Adrenal gland (tissue), 5 donors: ENCODE measurements at regions not wholly inside any gene's neighbourhood (a gene's known extent, or its start where the extent isn't known, plus 50 kb on each side); places are given as distances from the start of the nearest gene placed in this dataset.

Experiments
- POLR2A ChIP-seq, 2 donors: fragments of 450-650 bp; IDR thresholded peaks; one replicate each; pipeline ENCODE4 v1.6.1; 2017; ENCODE audit warnings: antibody characterized with exemption in 2 of 2, mild to moderate bottlenecking in 2 of 2, moderate library complexity in 1 of 2
- TF ChIP-seq, protein P1 (sequence below), 6 experiments: fragments of 450-650 bp in 4 of 6; fragments of 200-600 bp in 2 of 6; sonication (generic) in 1 of 6; IDR thresholded peaks; 1 replicate in 5 of 6; 2 replicates in 1 of 6; pipeline versions ENCODE4 v1.5.1 to v1.8.0; 2016 to 2021; ENCODE audit warnings: antibody characterized with exemption in 6 of 6, mild to moderate bottlenecking in 2 of 6, moderate library complexity in 1 of 6
- donor health status: DM: no; HTN: no; CAD: no.

DNA sequence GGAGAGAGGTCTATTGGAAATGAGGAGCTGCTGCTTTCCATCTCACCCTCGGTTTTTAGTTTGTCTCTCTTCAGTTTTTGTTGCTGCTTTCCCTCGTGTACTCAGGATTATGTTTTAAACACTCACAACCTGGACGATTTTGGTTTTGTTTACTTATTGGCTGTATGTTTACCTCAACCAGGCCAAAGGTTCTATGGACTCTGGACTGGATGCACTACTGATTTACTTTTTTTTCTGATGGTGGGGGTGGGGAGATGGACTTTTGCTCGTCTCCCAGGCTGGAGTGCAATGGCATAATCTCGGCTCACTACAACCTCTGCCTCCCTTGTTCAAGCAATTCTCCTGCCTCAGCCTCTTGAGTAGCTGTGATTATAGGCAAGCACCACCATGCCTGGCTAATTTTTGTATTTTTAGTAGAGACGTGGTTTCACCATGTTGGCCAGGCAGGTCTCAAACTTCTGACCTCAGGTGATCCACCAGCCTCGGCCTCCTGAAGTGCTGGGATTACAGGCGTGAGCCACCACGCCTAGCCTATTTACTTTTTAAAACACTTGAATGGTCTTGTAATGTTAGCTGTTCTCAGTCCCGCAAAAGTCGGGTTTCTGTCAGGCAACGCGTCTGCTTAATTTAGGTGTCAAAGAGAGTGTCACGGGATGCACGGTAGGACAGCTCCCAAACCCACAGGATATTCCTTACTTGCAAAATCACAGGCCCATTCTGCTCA lies 148.2 kb upstream of the RIPOR2 start:
- TF ChIP-seq POLR2A (IDR thresholded peaks at IDR 0.05), result no peak
- TF ChIP-seq, protein P1, sequence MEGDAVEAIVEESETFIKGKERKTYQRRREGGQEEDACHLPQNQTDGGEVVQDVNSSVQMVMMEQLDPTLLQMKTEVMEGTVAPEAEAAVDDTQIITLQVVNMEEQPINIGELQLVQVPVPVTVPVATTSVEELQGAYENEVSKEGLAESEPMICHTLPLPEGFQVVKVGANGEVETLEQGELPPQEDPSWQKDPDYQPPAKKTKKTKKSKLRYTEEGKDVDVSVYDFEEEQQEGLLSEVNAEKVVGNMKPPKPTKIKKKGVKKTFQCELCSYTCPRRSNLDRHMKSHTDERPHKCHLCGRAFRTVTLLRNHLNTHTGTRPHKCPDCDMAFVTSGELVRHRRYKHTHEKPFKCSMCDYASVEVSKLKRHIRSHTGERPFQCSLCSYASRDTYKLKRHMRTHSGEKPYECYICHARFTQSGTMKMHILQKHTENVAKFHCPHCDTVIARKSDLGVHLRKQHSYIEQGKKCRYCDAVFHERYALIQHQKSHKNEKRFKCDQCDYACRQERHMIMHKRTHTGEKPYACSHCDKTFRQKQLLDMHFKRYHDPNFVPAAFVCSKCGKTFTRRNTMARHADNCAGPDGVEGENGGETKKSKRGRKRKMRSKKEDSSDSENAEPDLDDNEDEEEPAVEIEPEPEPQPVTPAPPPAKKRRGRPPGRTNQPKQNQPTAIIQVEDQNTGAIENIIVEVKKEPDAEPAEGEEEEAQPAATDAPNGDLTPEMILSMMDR (IDR thresholded peaks at IDR 0.05), result no peak
